ENCODE measurements at regions not wholly inside any gene's neighbourhood (a gene's known extent, or its start where the extent isn't known, plus 50 kb on each side); places are given as distances from the start of the nearest gene placed in this dataset.
"Not testable (repeated sequence)": the region's sequence is repeated elsewhere in the genome, so short reads cannot be mapped to it uniquely, and the experiment has no call there.

DNA sequence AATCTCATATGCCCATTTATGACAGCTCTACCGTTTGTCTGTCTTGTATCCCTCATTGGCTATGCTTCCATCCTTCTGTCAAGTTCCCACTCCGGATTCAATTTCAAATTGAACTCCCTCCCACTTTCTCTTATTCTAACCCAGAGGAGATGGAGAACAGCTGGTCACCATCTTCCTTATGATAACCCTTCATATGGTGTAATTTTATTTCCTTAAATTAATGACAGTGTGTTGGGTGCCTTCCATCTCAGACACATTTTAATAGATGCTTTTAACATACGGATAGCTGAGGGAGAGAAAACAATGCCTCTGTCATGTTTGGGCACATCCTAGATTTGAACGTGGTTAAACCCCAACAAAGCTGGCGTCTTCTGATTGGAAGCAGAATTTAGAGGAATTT is 103.0 kb upstream of the PLXNA2 start:
- no peaks in the 10 kb centered on the region for H3K36me3 ChIP-seq (ENCODE audit: control insufficient read depth, insufficient read depth, low read length)
- no CpG with 5 or more reads among the region's 5 CpGs for WGBS (ENCODE audit: insufficient coverage, insufficient read length)
- no peaks in the 10 kb centered on the region for H3K4me1 ChIP-seq (ENCODE audit: control insufficient read depth, insufficient read depth, low read length)
- no peak overlapping the region for H3K4me3 ChIP-seq (ENCODE audit: low read length)
- no peak for DNase-seq (ENCODE audit: low read depth, low spot score)
- no peaks in the 10 kb centered on the region for H3K27me3 ChIP-seq (ENCODE audit: control insufficient read depth, insufficient read depth, low read length)
- H3K27ac ChIP-seq (ENCODE audit: low read length), result no peak overlapping the region
- H3K9me3 ChIP-seq (ENCODE audit: control insufficient read depth, insufficient read depth, low read length), result no peaks in the 10 kb centered on the region

DNA sequence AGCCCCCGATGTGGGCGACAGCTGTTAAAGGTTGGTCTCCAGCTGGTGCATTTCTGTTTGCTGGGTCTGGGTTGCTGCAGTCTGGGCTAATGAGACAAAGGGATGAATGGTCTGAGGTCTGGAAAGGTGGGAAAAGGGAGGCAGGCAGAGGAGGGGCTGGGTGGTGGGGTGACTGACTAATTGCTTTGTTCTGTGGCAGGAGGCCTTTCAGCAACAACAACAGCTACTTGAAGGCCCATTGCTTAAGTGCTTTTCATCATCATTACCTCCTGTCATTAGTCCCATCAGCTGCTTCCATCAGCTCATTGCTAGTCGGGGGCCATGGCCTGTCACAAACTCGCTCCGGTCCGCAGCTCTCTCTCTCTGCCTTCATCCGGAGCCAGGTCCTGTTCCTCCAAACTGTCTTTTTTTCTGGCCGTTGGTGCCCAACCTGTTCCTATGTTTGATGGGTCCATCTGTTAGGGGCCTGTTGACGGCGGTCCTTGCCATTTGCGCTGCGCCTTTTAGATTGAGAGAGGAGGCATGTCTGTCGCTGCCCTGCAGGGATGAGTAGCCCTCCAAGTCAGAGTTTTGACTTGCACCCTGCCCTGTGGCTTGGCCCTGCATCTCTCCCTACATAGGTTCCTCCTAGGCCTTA is 105.6 kb upstream of the PLXNA2 start:
- DNase-seq (ENCODE audit: low read depth, low spot score), result no peak
- no peak overlapping the region for H3K27ac ChIP-seq (ENCODE audit: low read length)
- H3K4me1 ChIP-seq (ENCODE audit: control insufficient read depth, insufficient read depth, low read length), result no peaks in the 10 kb centered on the region
- WGBS (ENCODE audit: insufficient coverage, insufficient read length), result no CpG with 5 or more reads among the region's 13 CpGs
- no peaks in the 10 kb centered on the region for H3K9me3 ChIP-seq (ENCODE audit: control insufficient read depth, insufficient read depth, low read length)
- H3K27me3 ChIP-seq (ENCODE audit: control insufficient read depth, insufficient read depth, low read length), result no peaks in the 10 kb centered on the region
- no peaks in the 10 kb centered on the region for H3K36me3 ChIP-seq (ENCODE audit: control insufficient read depth, insufficient read depth, low read length)
- H3K4me3 ChIP-seq (ENCODE audit: low read length), result no peak overlapping the region

DNA sequence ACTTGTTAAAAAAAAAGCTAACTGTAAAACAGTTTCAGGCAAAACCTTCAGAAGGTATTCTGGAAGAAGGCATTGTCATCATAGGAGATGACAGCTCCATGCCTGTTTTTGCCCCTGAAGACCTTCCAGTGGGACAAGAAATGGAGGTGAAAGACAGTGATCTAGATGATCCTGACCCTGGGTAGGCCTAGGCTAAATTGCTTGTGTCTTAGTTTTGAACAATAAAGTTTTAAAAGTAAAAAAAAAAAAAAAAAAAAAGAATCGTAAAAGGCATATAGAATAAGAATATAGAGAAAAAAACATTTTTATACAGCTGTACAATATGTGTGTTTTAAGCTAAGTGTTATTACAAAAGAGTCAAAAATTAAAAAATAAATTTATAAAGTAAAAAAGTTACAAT is 106.6 kb upstream of the PLXNA2 start:
- no peaks in the 10 kb centered on the region for H3K36me3 ChIP-seq (ENCODE audit: control insufficient read depth, insufficient read depth, low read length)
- no peak overlapping the region for H3K4me3 ChIP-seq (ENCODE audit: low read length)
- WGBS (ENCODE audit: insufficient coverage, insufficient read length), result no CpG with 5 or more reads among the region's 1 CpG
- no peaks in the 10 kb centered on the region for H3K9me3 ChIP-seq (ENCODE audit: control insufficient read depth, insufficient read depth, low read length)
- no peaks in the 10 kb centered on the region for H3K27me3 ChIP-seq (ENCODE audit: control insufficient read depth, insufficient read depth, low read length)
- DNase-seq (ENCODE audit: low read depth, low spot score), result no peak
- no peak overlapping the region for H3K27ac ChIP-seq (ENCODE audit: low read length)
- H3K4me1 ChIP-seq (ENCODE audit: control insufficient read depth, insufficient read depth, low read length), result peaks cover 2% of the 10 kb centered on the region; the same call in 1 of the 2 replicates

GRCh38 chr1:208351838-208352237 is 107.7 kb upstream of the PLXNA2 start:
- no peaks in the 10 kb centered on the region for H3K36me3 ChIP-seq (ENCODE audit: control insufficient read depth, insufficient read depth, low read length)
- peaks cover 2% of the 10 kb centered on the region; the same call in 1 of the 2 replicates for H3K4me1 ChIP-seq (ENCODE audit: control insufficient read depth, insufficient read depth, low read length)
- no peak overlapping the region for H3K27ac ChIP-seq (ENCODE audit: low read length)
- H3K4me3 ChIP-seq (ENCODE audit: low read length), result no peak overlapping the region
- WGBS (ENCODE audit: insufficient coverage, insufficient read length), result no CpG with 5 or more reads among the region's 8 CpGs
- no peaks in the 10 kb centered on the region for H3K9me3 ChIP-seq (ENCODE audit: control insufficient read depth, insufficient read depth, low read length)
- no peaks in the 10 kb centered on the region for H3K27me3 ChIP-seq (ENCODE audit: control insufficient read depth, insufficient read depth, low read length)
- DNase-seq (ENCODE audit: low read depth, low spot score), result no peak

DNA sequence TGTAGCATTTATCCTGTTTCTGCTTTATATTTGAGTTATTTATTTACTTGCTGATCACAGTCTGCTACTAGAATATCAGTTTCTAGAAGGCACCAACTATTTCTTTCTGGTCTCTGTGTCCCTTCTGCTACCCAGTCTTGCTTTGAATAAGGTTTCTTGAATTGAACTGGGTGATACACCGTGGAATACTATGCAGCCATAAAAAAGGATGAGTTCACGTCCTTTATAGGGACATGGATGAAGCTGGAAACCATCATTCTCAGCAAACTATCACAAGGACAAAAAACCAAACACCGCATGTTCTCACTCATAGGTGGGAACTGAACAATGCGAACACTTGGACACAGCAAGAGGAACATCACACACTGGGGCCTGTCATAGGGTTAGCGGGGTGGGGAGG is 109.6 kb upstream of the PLXNA2 start:
- WGBS (ENCODE audit: insufficient coverage, insufficient read length), result no CpG with 5 or more reads among the region's 5 CpGs
- not testable (repeated sequence) for DNase-seq (ENCODE audit: low read depth, low spot score); H3K4me3 ChIP-seq (ENCODE audit: low read length); H3K27ac ChIP-seq (ENCODE audit: low read length); H3K27me3 ChIP-seq (ENCODE audit: control insufficient read depth, insufficient read depth, low read length); H3K9me3 ChIP-seq (ENCODE audit: control insufficient read depth, insufficient read depth, low read length); H3K36me3 ChIP-seq (ENCODE audit: control insufficient read depth, insufficient read depth, low read length); H3K4me1 ChIP-seq (ENCODE audit: control insufficient read depth, insufficient read depth, low read length)

GRCh38 chr1:208357644-208358507 is 113.7 kb upstream of the PLXNA2 start:
- WGBS (ENCODE audit: insufficient coverage, insufficient read length), result no CpG with 5 or more reads among the region's 8 CpGs
- no peaks in the 10 kb centered on the region for H3K27me3 ChIP-seq (ENCODE audit: control insufficient read depth, insufficient read depth, low read length)
- peaks cover 2% of the 10 kb centered on the region; the same call in 1 of the 2 replicates for H3K4me1 ChIP-seq (ENCODE audit: control insufficient read depth, insufficient read depth, low read length)
- DNase-seq (ENCODE audit: low read depth, low spot score), result no peak
- H3K4me3 ChIP-seq (ENCODE audit: low read length), result no peak overlapping the region
- no peaks in the 10 kb centered on the region for H3K36me3 ChIP-seq (ENCODE audit: control insufficient read depth, insufficient read depth, low read length)
- no peaks in the 10 kb centered on the region for H3K9me3 ChIP-seq (ENCODE audit: control insufficient read depth, insufficient read depth, low read length)
- H3K27ac ChIP-seq (ENCODE audit: low read length), result no peak overlapping the region

DNA sequence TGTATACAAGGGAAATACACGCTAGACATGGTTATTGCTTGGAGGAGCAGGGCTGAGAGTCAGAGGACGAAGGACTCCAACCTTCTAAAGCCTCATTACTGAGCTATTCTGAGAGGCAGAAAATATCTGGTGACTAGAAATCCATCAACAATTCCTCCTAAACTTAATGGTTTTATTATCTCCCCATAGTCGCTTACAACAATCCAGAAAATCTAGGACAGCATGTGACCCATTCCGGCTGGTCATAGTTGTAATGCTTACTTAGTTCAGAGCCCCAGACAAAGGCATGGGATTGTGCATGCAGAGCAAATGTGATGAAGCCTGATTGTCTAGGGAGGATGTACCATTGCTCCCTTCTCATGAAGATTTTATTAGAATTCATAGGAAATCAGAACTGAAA is 114.5 kb upstream of the PLXNA2 start:
- H3K4me3 ChIP-seq (ENCODE audit: low read length), result no peak overlapping the region
- H3K27ac ChIP-seq (ENCODE audit: low read length), result no peak overlapping the region
- H3K36me3 ChIP-seq (ENCODE audit: control insufficient read depth, insufficient read depth, low read length), result no peaks in the 10 kb centered on the region
- H3K27me3 ChIP-seq (ENCODE audit: control insufficient read depth, insufficient read depth, low read length), result no peaks in the 10 kb centered on the region
- no CpG with 5 or more reads among the region's 4 CpGs for WGBS (ENCODE audit: insufficient coverage, insufficient read length)
- peaks cover 2% of the 10 kb centered on the region; the same call in 1 of the 2 replicates for H3K4me1 ChIP-seq (ENCODE audit: control insufficient read depth, insufficient read depth, low read length)
- DNase-seq (ENCODE audit: low read depth, low spot score), result no peak
- H3K9me3 ChIP-seq (ENCODE audit: control insufficient read depth, insufficient read depth, low read length), result no peaks in the 10 kb centered on the region

DNA sequence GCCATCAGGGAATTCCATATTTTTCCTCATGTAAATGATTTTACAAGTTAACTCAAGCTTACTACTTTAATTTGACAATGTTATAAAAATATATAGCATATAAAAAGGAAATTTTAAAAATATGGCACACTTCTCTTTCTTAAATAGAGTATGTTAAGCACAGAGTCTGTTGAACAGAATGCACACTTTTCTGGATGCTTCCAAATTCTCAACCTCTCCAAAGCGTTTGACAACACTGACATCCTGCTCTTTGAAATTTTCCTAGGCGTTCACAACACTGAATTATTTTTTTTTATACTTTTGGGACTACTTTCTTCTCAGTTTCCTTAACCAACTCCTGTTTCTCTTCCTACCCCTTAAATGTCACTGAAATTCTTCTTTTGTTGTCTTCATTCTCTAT is 117.8 kb upstream of the PLXNA2 start:
- WGBS (ENCODE audit: insufficient coverage, insufficient read length), result no CpG with 5 or more reads among the region's 2 CpGs

GRCh38 chr1:208366559-208366958 is 122.4 kb upstream of the PLXNA2 start:
- Histone ChIP-seq H3K27me3 (ENCODE audit: control insufficient read depth, insufficient read depth, low read length) (no peaks in the 10 kb centered on the region), H3K9me3 (ENCODE audit: control insufficient read depth, insufficient read depth, low read length) (no peaks in the 10 kb centered on the region), H3K36me3 (ENCODE audit: control insufficient read depth, insufficient read depth, low read length) (no peaks in the 10 kb centered on the region), H3K4me1 (ENCODE audit: control insufficient read depth, insufficient read depth, low read length) (no peaks in the 10 kb centered on the region), H3K27ac (ENCODE audit: low read length) (no peak overlapping the region), H3K4me3 (ENCODE audit: low read length) (no peak overlapping the region)
- WGBS (ENCODE audit: insufficient coverage, insufficient read length), result no CpG with 5 or more reads among the region's 1 CpG
- no peak for DNase-seq (ENCODE audit: low read depth, low spot score)

More for the DNA sequence above, 117.8 kb upstream of the PLXNA2 start:
- H3K4me1 ChIP-seq (ENCODE audit: control insufficient read depth, insufficient read depth, low read length), result no peaks in the 10 kb centered on the region
- no peak overlapping the region for H3K4me3 ChIP-seq (ENCODE audit: low read length)
- H3K9me3 ChIP-seq (ENCODE audit: control insufficient read depth, insufficient read depth, low read length), result no peaks in the 10 kb centered on the region
- no peak for DNase-seq (ENCODE audit: low read depth, low spot score)
- no peaks in the 10 kb centered on the region for H3K27me3 ChIP-seq (ENCODE audit: control insufficient read depth, insufficient read depth, low read length)
- no peak overlapping the region for H3K27ac ChIP-seq (ENCODE audit: low read length)
- H3K36me3 ChIP-seq (ENCODE audit: control insufficient read depth, insufficient read depth, low read length), result no peaks in the 10 kb centered on the region

DNA sequence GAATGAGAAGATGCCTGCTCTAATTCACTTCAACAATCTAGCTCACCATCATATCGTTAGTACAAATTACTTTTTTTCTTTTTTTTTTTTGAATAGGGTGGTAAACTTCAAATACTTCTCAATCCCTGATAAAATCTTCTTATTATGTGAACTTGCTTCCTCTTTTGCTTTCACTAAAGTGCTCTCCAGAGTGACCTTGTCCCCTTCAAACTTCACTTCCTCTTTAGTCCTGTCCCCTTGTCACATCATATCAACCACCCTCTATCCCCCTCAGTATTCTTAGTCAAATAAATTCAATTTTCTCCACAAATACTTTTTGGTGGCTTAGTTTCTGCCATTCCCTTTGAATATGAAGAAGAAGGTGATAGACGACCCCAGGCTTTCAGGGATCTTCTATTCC is 124.9 kb upstream of the PLXNA2 start:
- Histone ChIP-seq H3K27me3 (ENCODE audit: control insufficient read depth, insufficient read depth, low read length) (no peaks in the 10 kb centered on the region), H3K36me3 (ENCODE audit: control insufficient read depth, insufficient read depth, low read length) (no peaks in the 10 kb centered on the region), H3K4me1 (ENCODE audit: control insufficient read depth, insufficient read depth, low read length) (no peaks in the 10 kb centered on the region), H3K27ac (ENCODE audit: low read length) (no peak overlapping the region), H3K9me3 (ENCODE audit: control insufficient read depth, insufficient read depth, low read length) (no peaks in the 10 kb centered on the region), H3K4me3 (ENCODE audit: low read length) (no peak overlapping the region)
- no peak for DNase-seq (ENCODE audit: low read depth, low spot score)
- WGBS (ENCODE audit: insufficient coverage, insufficient read length), result no CpG with 5 or more reads among the region's 2 CpGs
